H9 (cell line): ENCODE measurements at regions not wholly inside any gene's neighbourhood (a gene's known extent, or its start where the extent isn't known, plus 50 kb on each side); places are given as distances from the start of the nearest gene placed in this dataset.

Experiments
- DNase-seq: peaks from one replicate; pipeline ENCODE4 v3.0.0-alpha.2; 2017
- H2AFZ ChIP-seq: one replicate; pipeline ENCODE4 v1.6.1; 2013; ENCODE audit warnings: mild to moderate bottlenecking, low read length, control low read depth, moderate library complexity
- H2AK5ac ChIP-seq: 2 replicates; pipeline ENCODE4 v1.6.1; 2013; ENCODE audit warnings: low read length, control low read depth, mixed read lengths; ENCODE audit not compliant: insufficient read length
- H2BK120ac ChIP-seq: one replicate; pipeline ENCODE4 v1.6.1; 2013; ENCODE audit warnings: low read depth, mild to moderate bottlenecking, low read length, control low read depth, inconsistent platforms; ENCODE audit not compliant: poor library complexity, severe bottlenecking
- H2BK12ac ChIP-seq: 2 replicates; pipeline ENCODE4 v1.6.1; 2013; ENCODE audit warnings: low read length, control low read depth, mixed read lengths, low read depth; ENCODE audit not compliant: insufficient read length
- H2BK15ac ChIP-seq: 2 replicates; pipeline ENCODE4 v1.6.1; 2013; ENCODE audit warnings: low read depth, low read length, control low read depth
- H2BK20ac ChIP-seq: one replicate; pipeline ENCODE4 v1.6.1; 2013; ENCODE audit warnings: low read depth, mild to moderate bottlenecking, low read length, control low read depth, inconsistent platforms; ENCODE audit not compliant: poor library complexity, severe bottlenecking
- H2BK5ac ChIP-seq: 2 replicates; pipeline ENCODE4 v1.6.1; 2013; ENCODE audit warnings: low read length, control low read depth, mixed read lengths; ENCODE audit not compliant: insufficient read length
- H3K14ac ChIP-seq: 2 replicates; pipeline ENCODE4 v1.6.1; 2013; ENCODE audit warnings: low read length, control low read depth; ENCODE audit not compliant: insufficient read depth
- H3K18ac ChIP-seq: 2 replicates; pipeline ENCODE4 v1.6.1; 2013; ENCODE audit warnings: low read depth, mild to moderate bottlenecking, mixed read lengths, low read length, control low read depth; ENCODE audit not compliant: insufficient read length
- H3K23ac ChIP-seq: 2 replicates; pipeline ENCODE4 v1.6.1; 2013; ENCODE audit warnings: low read length, control low read depth, mixed read lengths, low read depth; ENCODE audit not compliant: insufficient read length
- H3K23me2 ChIP-seq: 2 replicates; pipeline ENCODE4 v1.6.1; 2013; ENCODE audit warnings: low read depth, mild to moderate bottlenecking, mixed read lengths, low read length, control low read depth; ENCODE audit not compliant: insufficient read length, poor library complexity, severe bottlenecking
- H3K27ac ChIP-seq: 2 replicates; pipeline ENCODE4 v1.5.1; 2013; ENCODE audit warnings: low read length, control low read depth, mixed read lengths, low read depth; ENCODE audit not compliant: insufficient read length
- H3K27me3 ChIP-seq: 2 replicates; pipeline ENCODE4 v1.6.1; 2013; ENCODE audit warnings: low read length, control low read depth, inconsistent platforms; ENCODE audit not compliant: insufficient read depth
- H3K4ac ChIP-seq: 2 replicates; pipeline ENCODE4 v1.6.1; 2013; ENCODE audit warnings: low read depth, mild to moderate bottlenecking, control low read depth, inconsistent platforms, low read length, moderate library complexity
- H3K4me1 ChIP-seq: 2 replicates; pipeline ENCODE4 v1.6.1; 2013; ENCODE audit warnings: low read length, control low read depth, inconsistent platforms; ENCODE audit not compliant: insufficient read depth
- H3K4me2 ChIP-seq: 2 replicates; pipeline ENCODE4 v1.6.1; 2013; ENCODE audit warnings: low read length, control low read depth, mixed read lengths; ENCODE audit not compliant: insufficient read length, insufficient read depth
- H3K56ac ChIP-seq: 2 replicates; pipeline ENCODE4 v1.6.1; 2013; ENCODE audit warnings: low read depth, mild to moderate bottlenecking, mixed read lengths, low read length, control low read depth; ENCODE audit not compliant: insufficient read length
- H3K79me1 ChIP-seq: 2 replicates; pipeline ENCODE4 v1.6.1; 2013; ENCODE audit warnings: low read depth, mild to moderate bottlenecking, moderate library complexity, low read length, control low read depth, inconsistent platforms; ENCODE audit not compliant: insufficient read depth, poor library complexity, severe bottlenecking
- H3K79me2 ChIP-seq: 2 replicates; pipeline ENCODE4 v1.6.1; 2013; ENCODE audit warnings: low read length, control low read depth, inconsistent platforms; ENCODE audit not compliant: insufficient read depth
- H3K9ac ChIP-seq: 2 replicates; pipeline ENCODE4 v1.6.1; 2013; ENCODE audit warnings: low read length, control low read depth, mixed read lengths; ENCODE audit not compliant: insufficient read length; ENCODE audit errors: extremely low read depth
- H3K9me3 ChIP-seq: one replicate; pipeline ENCODE4 v1.6.1; 2013; ENCODE audit warnings: low read depth, low read length, inconsistent platforms; ENCODE audit not compliant: control insufficient read depth
- H3T11ph ChIP-seq: one replicate; pipeline ENCODE4 v1.6.1; 2013; ENCODE audit warnings: mild to moderate bottlenecking, low read length, control low read depth, inconsistent platforms
- H4K20me1 ChIP-seq: one replicate; pipeline ENCODE4 v1.6.1; 2013; ENCODE audit not compliant: control insufficient read depth, insufficient read length, insufficient read depth
- H4K5ac ChIP-seq: 2 replicates; pipeline ENCODE4 v1.6.1; 2013; ENCODE audit warnings: low read depth, mild to moderate bottlenecking, mixed read lengths, low read length, control low read depth; ENCODE audit not compliant: insufficient read length
- H4K8ac ChIP-seq: replicated peaks from 2 replicates; pipeline ENCODE4 v1.6.1; 2013; ENCODE audit warnings: low read length, control low read depth, mixed read lengths, low read depth; ENCODE audit not compliant: insufficient read length
- H4K91ac ChIP-seq: 2 replicates; pipeline ENCODE4 v1.6.1; 2013; ENCODE audit warnings: low read depth, mild to moderate bottlenecking, moderate library complexity, mixed read lengths, low read length, control low read depth; ENCODE audit not compliant: insufficient read length
- H3K27ac Mint-ChIP-seq, 3 experiments: 2 replicates in 2 of 3; 3 replicates in 1 of 3; pipeline ENCODE4 v1.8.0; 2020 to 2021; ENCODE audit warnings: mixed read lengths in 3 of 3, mild to moderate bottlenecking in 1 of 3, moderate library complexity in 1 of 3
- H3K27me3 Mint-ChIP-seq: 2 replicates; pipeline ENCODE4 v1.8.0; 2021; ENCODE audit warnings: low read depth, mild to moderate bottlenecking, moderate library complexity, mixed read lengths
- H3K36me3 Mint-ChIP-seq, 3 experiments: 2 replicates in 2 of 3; 3 replicates in 1 of 3; pipeline ENCODE4 v1.8.0; 2020 to 2021; ENCODE audit warnings: low read depth in 3 of 3, mixed read lengths in 3 of 3; ENCODE audit not compliant: insufficient read depth in 1 of 3
- H3K4me1 Mint-ChIP-seq, 2 experiments: 2 replicates each; pipeline ENCODE4 v1.8.0; 2020; ENCODE audit warnings: mixed read lengths in 2 of 2
- H3K4me3 Mint-ChIP-seq, 2 experiments: 2 replicates in 1 of 2; 3 replicates in 1 of 2; pipeline ENCODE4 v1.8.0; 2020 to 2021; ENCODE audit warnings: mild to moderate bottlenecking in 2 of 2, mixed read lengths in 2 of 2, moderate library complexity in 1 of 2
- H3K9me3 Mint-ChIP-seq, 2 experiments: 2 replicates in 1 of 2; 3 replicates in 1 of 2; pipeline ENCODE4 v1.8.0; 2020; ENCODE audit warnings: mild to moderate bottlenecking in 2 of 2, mixed read lengths in 2 of 2, moderate library complexity in 1 of 2
- TF ChIP-seq, protein P1 (sequence below): fragments of 200-600 bp; sonication (generic); conservative IDR thresholded peaks from 3 replicates; pipeline ENCODE4 v1.8.0; 2021; ENCODE audit warnings: antibody characterized with exemption, mild to moderate bottlenecking

DNA sequence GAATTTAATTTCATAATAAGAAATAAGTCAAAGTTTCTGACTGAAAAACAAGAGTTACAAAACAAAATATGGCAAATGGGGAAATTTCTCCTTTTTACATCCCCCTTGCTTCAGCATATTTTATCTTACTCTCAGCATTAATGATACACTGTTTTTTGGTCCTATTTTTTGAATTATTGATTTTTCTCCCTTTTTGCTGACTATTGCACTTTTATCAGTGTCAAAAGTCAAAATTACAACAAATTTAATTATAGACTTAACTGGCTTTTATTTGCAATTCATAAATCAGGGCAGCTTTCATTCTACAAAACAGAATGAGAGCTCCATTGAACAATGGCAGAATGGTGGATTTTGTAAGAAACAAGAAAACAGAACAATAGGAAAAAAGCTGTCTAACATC is 901.9 kb downstream of the FAT4 start:
- TF ChIP-seq, protein P1, sequence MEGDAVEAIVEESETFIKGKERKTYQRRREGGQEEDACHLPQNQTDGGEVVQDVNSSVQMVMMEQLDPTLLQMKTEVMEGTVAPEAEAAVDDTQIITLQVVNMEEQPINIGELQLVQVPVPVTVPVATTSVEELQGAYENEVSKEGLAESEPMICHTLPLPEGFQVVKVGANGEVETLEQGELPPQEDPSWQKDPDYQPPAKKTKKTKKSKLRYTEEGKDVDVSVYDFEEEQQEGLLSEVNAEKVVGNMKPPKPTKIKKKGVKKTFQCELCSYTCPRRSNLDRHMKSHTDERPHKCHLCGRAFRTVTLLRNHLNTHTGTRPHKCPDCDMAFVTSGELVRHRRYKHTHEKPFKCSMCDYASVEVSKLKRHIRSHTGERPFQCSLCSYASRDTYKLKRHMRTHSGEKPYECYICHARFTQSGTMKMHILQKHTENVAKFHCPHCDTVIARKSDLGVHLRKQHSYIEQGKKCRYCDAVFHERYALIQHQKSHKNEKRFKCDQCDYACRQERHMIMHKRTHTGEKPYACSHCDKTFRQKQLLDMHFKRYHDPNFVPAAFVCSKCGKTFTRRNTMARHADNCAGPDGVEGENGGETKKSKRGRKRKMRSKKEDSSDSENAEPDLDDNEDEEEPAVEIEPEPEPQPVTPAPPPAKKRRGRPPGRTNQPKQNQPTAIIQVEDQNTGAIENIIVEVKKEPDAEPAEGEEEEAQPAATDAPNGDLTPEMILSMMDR = no peak
- no peaks in the 10 kb centered on the region for H3K9me3 ChIP-seq
- H4K8ac ChIP-seq = no peak overlapping the region
- H3K23ac ChIP-seq = no peak overlapping the region
- no peak overlapping the region for H2BK15ac ChIP-seq
- no peak overlapping the region for H2AFZ ChIP-seq
- H4K91ac ChIP-seq = no peak overlapping the region
- H3T11ph ChIP-seq = no peak overlapping the region
- no peak for DNase-seq
- H3K27me3 ChIP-seq = no peaks in the 10 kb centered on the region
- H3K14ac ChIP-seq = no peak overlapping the region
- H3K79me1 ChIP-seq = no peaks in the 10 kb centered on the region
- no peaks in the 10 kb centered on the region for H3K4me1 Mint-ChIP-seq
- H3K27ac Mint-ChIP-seq = no peak overlapping the region
- H4K5ac ChIP-seq = no peak overlapping the region
- no peak overlapping the region for H3K18ac ChIP-seq
- no peak overlapping the region for H3K9ac ChIP-seq
- no peaks in the 10 kb centered on the region for H3K27me3 Mint-ChIP-seq
- H2BK5ac ChIP-seq = no peak overlapping the region
- no peak overlapping the region for H3K4me3 Mint-ChIP-seq
- H3K36me3 Mint-ChIP-seq = no peaks in the 10 kb centered on the region
- H2BK120ac ChIP-seq = no peak overlapping the region
- H3K27ac ChIP-seq = no peak overlapping the region
- H2BK12ac ChIP-seq = no peak overlapping the region
- H3K9me3 Mint-ChIP-seq = no peaks in the 10 kb centered on the region; a peak in 1 of 5 replicates
- no peak overlapping the region for H3K4me2 ChIP-seq
- H3K79me2 ChIP-seq = no peaks in the 10 kb centered on the region
- H3K4ac ChIP-seq = no peak overlapping the region
- H3K23me2 ChIP-seq = no peaks in the 10 kb centered on the region
- H2AK5ac ChIP-seq = no peak overlapping the region
- no peaks in the 10 kb centered on the region for H4K20me1 ChIP-seq
- no peaks in the 10 kb centered on the region for H3K4me1 ChIP-seq
- no peak overlapping the region for H2BK20ac ChIP-seq
- H3K56ac ChIP-seq = no peak overlapping the region
